PC-9 (cell line): ENCODE measurements at regions not wholly inside any gene's neighbourhood (a gene's known extent, or its start where the extent isn't known, plus 50 kb on each side); places are given as distances from the start of the nearest gene placed in this dataset.

Source experiments
- EZH2 ChIP-seq: fragments of 200-600 bp; sonication (generic); IDR thresholded peaks from 2 replicates; pipeline ENCODE4 v1.8.0; 2017; ENCODE audit warnings: antibody characterized with exemption, low read depth
- TF ChIP-seq, protein P1 (sequence below): fragments of 200-600 bp; sonication (generic); conservative IDR thresholded peaks from 2 replicates; pipeline ENCODE4 v1.6.1; 2017; ENCODE audit warnings: mixed run types, antibody characterized with exemption, mild to moderate bottlenecking, moderate library complexity

DNA sequence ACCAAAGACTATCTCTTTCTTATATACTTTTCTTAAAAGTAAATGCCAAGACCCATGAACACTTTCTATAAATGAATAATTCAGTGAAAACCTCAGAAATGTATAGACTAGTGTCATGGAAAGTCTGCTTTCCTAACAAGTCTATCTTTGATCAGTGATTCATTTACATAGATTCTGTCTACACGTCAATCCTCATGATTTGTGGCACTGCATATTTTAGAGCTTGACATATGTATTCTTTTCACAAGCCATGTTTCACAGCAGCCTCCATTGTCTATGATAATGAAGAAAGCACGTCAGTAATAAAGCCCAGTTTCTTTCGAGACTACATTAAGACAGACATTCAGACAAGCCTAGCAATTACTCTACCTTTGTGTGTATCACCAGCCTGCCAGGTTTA lies 486.6 kb downstream of the IRS1 start:
- TF ChIP-seq, protein P1, sequence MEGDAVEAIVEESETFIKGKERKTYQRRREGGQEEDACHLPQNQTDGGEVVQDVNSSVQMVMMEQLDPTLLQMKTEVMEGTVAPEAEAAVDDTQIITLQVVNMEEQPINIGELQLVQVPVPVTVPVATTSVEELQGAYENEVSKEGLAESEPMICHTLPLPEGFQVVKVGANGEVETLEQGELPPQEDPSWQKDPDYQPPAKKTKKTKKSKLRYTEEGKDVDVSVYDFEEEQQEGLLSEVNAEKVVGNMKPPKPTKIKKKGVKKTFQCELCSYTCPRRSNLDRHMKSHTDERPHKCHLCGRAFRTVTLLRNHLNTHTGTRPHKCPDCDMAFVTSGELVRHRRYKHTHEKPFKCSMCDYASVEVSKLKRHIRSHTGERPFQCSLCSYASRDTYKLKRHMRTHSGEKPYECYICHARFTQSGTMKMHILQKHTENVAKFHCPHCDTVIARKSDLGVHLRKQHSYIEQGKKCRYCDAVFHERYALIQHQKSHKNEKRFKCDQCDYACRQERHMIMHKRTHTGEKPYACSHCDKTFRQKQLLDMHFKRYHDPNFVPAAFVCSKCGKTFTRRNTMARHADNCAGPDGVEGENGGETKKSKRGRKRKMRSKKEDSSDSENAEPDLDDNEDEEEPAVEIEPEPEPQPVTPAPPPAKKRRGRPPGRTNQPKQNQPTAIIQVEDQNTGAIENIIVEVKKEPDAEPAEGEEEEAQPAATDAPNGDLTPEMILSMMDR, result no peak
- TF ChIP-seq EZH2, result no peak
